NCI-H345 treated with DMSO at 0.1 percent for 48 hours (cell line): ENCODE measurements at regions not wholly inside any gene's neighbourhood (a gene's known extent, or its start where the extent isn't known, plus 50 kb on each side); places are given as distances from the start of the nearest gene placed in this dataset.

Experiments used
- DNase-seq: peaks from one replicate; lab custom pipeline; 2025; ENCODE audit not compliant: unreplicated experiment; lab: John Stamatoyannopoulos, UW

DNA sequence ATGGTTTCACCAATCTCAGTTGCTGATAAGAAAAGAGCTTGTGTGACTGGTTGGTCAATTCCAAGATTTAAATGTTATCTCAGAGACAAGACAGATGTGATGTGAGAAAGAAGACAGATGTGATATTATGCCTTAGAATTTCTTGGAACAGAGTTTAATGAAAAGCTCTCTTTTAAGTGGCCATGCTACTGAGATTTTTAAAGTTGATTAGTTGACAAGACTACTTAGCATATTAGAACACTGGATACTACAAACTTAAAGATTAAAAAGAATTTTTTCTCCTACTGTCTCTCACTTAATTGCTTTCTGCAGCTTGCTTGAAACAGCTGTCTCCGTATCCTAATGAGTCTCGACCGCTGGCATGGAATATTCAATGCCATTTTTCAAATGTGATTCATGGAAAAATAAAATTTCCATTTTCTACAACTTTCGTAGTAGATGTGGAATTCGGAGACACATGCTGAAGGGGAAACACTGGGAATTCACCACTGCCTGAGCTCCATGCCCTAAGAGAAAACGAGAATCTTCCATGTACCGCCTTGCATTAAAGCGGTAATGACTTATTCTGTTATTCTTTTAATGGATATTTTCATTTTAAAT lies 634.2 kb upstream of the SETBP1 start:
- DNase-seq: no peak

DNA sequence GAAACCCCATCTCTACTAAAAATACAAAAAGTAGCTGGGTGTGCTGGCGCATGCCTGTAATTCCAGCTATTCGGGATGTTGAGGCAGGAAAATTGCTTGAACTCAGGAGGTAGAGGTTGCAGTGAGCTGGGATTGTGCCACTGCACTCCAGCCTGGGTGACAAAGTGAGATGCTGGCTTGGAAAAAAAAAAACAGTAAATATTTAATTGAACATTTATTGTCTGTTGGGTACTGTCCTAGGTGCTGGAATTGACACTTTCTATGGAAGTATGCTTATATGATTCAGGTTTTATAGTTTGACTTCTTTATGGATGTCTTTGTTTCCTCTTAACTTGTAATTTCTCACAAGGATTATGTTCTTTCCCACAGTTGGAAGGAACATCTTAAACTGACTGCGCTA lies 633.1 kb upstream of the SETBP1 start:
- DNase-seq: no peak

DNA sequence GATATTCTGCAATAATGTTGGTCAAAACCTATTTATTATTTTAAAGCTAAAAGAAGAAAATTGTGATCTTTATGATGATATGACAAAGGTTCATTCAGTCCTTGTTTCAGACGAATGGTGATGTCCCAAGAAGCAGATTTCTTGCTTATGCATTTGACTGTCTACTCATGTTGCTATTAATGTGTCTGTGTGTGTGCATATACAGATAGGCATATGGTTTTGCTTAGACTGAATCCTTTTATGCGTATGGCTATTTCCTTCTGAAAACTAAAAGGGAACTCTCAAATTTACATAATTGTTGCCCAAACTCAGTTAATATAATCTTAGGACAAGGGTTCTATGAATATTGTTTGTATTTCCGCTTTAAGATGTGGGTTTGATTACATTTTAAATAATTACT lies 632.3 kb upstream of the SETBP1 start:
- no peak for DNase-seq

DNA sequence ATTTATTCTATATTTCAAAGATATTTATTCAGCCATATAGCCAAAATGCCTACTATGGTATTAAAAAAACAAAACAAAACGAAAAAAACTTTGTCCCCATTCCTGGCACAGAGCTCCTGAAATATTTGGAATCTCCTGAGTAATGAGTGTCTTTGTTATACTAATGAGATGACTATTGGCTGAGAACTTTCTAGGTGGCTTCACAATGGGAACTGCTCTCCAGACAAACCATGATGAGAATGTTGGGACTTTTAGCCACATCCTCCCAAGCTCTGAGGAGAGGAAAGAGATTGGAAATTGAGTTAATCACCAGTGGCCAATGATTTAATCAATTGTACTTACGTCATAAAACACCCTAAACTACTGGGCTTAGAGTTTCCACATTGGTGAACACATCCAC lies 631.8 kb upstream of the SETBP1 start:
- no peak for DNase-seq

DNA sequence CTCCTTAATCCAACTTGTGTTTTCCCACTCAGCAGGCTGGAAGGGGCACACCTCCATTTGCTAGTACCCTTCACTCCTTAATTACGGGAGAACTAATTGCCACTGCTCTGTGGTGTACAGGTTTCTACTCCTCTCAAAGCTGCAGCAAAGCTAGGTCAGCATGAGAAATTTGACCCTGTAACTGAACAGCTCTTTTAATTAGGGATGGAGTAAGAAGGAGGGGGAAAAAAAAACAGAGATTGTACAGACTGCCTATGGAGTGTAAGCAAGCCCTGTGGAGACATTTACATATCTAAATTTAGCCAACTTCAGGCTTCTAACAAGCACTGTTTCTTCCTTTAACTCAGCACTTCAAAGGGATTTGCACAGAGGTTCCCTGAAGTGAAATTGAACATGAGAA lies 629.7 kb upstream of the SETBP1 start:
- no peak for DNase-seq

DNA sequence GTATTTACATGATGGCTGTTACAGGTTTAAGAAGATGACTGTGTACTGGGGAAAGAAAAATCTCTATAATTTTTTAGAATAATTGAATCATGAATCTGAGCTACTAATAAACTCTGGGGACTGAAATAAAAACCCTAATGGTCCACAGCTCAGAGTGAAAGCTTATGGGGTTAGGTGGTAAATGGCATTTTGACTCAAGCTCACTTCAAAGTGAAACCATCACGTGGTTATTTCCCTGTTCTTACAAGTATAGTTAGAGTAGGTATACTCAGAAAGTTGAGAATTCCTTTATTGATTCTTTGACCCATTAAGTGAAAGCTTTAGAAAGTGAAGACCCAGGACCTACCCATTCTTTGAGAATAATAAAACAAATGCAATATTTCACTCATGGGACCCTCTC lies 626.2 kb upstream of the SETBP1 start:
- DNase-seq: no peak

DNA sequence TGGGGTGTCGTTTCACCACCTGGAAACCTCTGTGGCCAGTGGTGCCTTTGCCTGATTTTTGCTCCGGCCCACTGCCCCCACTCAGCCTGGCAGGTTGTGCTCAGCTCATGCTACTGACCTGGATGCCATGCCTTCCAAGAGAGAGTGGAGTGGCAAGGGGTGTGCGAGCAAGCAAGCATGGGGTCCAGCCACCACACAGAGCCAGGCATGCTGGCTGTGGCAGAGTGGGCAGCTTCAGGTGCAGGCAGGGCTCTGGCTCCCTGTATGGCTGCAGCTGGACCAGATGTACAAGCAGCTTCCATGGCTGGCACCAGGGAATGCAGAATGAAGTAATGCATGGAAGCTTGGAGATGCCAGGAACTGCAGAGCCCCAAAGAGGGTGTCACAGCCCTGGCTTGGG lies 620.5 kb upstream of the SETBP1 start:
- DNase-seq: no peak

DNA sequence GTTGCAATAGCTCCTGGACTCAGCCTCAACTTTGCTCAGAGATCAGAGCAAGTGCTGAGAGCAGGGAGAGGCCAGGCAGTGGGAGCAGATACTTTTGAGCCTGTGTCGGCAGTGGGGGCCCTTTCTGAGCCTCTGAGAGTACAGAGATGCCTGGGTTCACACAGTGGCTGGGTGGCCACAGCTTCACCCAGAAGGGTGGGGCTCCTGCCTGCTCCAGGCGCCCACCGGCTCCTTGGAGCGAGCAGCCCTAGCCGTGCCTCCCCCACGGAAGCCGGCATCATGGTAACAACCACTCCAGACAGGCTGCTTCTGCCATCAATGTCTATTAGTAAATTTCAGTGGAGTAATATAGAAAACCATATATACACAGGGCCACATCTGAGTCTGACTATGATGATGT lies 619.2 kb upstream of the SETBP1 start:
- no peak for DNase-seq

DNA sequence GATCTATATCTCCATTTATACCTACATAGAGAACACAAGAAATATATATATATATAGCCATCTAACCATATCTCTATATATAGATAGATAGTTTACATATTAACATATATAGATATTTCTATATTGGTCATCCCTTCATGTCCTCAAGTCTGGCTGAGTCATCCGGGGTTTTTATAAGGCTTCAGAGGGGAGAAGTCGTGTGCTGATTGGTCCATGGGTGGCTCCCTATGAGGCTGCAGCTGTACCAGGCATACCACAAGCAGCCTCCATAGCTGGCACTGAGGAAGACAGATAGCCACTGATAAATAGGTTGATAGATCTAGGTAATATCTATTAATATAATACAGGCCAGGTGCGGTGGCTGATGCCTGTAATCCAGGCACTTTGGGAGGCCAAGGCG lies 618.3 kb upstream of the SETBP1 start:
- DNase-seq: no peak

DNA sequence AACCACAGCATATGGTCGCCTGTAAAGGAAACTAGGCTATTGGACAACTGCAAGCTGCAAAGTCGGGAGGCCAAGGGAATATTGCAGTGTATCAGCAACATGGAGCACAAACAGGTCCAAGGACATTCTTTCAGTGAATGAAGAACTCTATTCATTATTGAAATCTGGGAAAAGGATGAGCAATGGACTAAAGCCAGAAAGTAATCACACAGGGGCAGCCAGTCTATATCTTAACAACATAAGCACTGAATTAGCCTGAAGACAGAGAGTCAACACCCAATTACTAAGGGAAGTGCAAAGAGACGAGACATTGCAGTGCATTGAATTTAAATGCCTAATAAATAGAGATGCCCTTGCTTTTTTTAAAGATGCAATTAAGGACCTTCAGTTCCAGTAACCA lies 615.5 kb upstream of the SETBP1 start:
- DNase-seq: no peak

DNA sequence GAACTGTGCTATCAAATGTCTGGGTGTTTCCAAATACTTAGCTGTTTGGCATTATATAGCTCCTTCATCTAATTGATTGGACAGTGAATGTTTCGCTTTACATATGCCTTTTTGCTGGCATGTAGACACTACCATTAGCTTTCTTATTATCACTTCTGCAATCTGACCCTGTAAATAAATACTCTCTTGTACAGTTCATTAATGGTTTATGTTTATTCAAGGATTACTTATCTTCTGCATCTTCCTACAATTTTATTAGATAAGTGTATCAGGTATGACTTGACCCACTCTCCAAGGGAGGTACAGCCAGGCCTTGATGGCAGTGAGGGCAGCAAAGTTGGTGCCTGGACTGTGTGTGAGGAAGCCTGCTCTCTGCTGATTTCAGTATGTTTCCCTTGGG lies 614.1 kb upstream of the SETBP1 start:
- DNase-seq: no peak

DNA sequence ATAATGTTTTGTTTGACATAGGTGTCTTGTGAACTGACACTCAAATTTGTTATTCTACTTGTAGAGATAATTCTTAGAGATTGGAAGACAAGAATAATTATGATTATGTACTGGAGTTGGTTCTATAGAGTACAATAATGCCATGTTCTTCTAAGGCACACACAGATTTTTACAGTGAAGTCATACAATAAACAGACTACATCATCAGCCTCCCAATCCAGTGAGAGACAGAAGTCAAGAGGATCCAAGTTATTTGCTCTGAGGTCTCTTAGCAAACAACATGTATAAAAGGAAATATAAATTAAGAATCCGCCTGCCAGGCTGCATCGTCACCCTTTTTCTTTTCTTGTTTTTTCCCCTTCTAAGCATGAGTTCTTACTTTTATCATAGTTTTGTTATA lies 613.5 kb upstream of the SETBP1 start:
- DNase-seq: no peak

DNA sequence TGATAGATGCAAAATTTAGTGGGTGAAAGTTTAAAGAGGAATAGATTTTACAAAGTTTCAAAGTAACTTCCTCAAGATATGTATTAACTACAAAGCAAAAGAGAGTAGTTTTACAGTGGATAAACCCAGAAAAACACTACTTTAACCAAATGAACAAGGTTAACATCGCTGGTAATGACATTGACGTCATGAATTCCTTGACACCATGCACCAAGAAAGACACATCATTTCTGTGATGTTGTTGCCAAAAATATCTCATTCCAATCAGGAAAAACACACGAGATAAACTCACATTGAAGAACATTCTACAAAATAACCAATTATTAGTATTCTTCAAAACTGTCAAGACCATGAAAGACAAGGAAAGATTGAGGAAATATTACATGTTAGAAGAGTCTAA lies 605.6 kb upstream of the SETBP1 start:
- no peak for DNase-seq

DNA sequence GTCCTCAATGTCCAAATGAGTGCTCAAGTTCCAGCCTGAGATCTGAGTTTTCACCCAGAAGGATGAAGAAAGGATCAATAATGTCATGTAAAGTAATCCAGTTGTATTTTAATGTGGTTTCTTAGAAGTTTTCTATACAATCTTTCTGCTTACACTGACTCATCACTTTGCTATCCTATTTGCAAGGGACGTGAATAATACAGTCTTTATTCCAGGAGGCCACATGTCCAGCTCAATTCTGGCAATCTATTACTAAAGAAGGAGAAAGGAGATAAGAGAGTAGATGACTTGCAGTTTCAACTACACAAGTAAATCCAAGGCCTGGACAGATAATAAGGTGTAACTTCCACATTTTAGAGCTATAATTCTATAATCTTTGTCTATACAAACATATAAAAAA lies 601.1 kb upstream of the SETBP1 start:
- DNase-seq: no peak

DNA sequence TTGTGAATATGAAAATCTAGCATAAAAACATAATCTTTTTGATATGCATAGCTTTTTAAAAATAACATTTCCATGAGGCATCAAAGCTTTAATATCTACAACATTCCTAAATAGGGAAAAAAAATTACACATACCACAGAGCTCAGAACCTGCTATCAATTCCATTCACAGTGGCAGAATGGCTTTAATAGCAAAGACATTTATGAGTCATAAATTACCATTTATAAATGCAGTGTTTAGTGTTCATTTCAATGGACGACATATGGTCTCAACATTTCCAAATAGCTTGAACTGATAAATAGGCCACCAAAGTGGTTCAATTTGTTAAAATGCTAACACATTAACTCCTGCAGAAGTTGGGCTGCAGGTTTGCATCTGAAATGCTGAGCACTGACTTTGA lies 600.6 kb upstream of the SETBP1 start:
- DNase-seq: no peak

DNA sequence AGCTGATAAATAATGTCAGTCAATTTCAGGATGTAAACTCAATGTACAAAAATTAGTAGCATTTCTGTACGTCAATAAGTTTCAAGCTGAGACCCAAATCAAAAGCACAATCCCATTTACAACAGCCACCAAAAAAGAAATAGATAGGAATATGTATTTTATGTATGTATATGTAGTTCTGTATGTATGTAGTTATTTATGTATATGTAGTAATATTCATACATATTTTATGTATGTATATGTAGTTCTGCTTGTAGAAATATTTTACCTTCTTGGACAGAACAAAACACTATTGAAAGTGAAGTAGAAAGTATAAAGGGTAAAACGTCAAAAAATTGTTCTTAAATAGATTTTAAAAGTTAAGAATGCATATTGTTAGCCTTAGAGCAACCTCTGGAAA lies 591.0 kb upstream of the SETBP1 start:
- no peak for DNase-seq

DNA sequence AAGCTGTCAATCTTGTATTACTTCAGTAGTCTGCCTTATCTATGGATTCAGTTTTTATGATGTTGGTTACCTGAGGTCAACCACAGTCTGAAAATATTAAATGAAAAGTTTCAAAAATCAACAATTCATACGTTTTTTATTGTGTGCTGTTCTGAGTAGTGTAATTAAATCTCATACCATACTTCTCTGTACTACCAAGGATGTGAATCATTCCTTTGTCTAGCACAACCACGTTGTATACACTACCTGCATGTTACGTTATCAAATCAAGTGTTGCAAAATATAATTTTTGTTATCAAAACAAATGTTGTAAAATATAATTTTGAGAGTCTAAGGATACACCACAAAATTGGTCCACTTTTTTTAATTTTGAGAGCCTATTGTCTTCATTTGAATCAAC lies 590.2 kb upstream of the SETBP1 start:
- DNase-seq: no peak

DNA sequence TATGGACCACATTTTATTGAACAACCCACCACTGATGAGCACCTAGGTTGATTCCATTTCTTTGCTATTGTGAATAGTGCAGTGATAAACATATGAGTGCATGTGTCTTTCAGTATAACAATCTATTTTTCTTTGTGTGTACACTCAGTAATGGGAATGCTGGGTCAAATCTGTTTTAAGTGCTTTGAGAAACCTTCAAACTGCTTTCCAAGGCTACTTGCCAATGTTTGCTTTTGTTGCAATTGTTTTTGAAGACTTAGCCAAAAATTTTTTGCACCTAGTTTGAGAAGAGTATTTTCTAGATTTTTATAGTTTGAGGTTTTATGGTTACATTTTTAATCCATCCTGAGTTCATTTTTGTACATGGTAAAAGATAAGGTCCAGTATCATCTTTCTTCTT lies 587.4 kb upstream of the SETBP1 start:
- no peak for DNase-seq

DNA sequence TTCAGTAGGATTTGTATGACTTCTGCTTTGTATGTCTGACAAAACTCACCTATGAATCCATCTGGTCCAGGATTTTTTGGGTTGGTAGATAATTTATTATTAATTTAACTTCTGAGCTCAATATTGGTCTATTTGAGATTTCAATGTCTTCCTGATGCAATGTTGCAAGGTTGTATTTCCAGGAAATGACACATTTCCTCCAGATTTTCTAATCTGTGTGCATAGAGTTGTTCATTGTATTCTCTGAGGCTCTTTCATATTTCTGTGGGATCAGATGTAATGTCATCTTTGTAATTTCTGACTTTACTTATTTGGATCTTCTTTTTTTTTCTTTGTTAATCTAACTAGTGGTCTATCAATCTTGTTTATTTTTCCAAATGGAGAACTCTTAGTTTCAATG lies 584.7 kb upstream of the SETBP1 start:
- DNase-seq: no peak

DNA sequence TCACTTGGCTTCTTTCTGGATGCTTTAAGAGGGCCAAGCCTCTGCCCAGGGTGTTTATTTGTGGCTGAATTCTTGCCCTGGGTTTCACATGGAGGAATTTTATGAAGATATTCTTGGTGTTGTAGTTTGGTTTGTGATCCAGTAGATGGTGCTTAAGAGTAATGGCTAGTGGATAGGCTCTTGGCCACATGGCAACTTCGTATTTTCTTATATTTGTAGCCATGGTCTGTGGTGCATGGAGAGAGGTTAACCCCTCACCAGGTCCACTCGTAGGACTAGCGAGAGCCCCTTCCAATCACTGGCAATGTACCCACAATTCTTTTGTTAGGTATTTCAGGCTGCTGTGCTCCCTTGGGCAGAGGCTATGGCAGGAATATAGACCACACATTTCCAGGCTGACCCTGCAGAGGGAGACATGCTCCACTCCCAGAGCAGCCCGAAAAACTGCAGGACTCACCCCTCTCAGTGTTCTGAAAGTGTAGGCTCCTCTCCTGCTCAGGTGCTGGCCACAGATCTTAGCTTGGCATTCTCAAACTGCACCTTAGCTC lies 582.1 kb upstream of the SETBP1 start:
- DNase-seq: no peak

DNA sequence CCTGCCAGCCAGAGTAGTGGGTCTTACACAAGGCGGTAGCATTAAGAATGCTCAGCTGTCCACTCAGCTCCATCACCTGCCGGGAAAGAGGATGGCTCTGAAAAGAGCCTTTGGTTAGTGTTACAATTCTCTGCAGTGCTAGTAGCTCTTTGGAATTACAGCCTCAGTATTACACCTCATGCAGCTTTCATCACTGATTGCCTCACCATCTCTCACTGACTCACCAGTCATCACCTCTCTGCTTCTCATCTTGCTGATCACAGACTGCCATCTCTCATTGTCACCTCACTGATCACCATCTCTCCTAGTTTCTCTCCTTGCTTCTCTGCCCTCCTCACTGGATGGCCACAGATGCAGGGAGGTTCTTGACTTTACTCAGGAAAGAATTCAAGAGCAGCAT lies 573.5 kb upstream of the SETBP1 start:
- no peak for DNase-seq

DNA sequence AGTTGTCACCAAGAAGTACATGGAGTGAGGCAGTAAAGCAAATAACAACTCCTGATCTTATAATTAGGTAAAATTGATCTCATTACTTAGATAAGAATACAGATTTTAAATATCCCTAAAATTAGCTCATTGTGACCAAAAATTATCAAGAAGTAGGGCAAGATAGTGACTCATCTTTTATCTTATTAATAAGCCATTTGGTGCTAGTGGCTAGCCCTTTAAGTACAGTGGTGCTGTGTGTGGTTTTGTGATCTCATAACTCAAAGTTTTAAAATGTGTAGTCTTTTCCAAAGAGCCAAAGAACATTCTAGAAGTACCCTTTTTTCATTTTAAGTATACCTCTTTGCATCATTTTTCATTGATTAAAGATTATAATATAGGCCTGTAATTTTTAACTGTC lies 569.4 kb upstream of the SETBP1 start:
- no peak for DNase-seq

DNA sequence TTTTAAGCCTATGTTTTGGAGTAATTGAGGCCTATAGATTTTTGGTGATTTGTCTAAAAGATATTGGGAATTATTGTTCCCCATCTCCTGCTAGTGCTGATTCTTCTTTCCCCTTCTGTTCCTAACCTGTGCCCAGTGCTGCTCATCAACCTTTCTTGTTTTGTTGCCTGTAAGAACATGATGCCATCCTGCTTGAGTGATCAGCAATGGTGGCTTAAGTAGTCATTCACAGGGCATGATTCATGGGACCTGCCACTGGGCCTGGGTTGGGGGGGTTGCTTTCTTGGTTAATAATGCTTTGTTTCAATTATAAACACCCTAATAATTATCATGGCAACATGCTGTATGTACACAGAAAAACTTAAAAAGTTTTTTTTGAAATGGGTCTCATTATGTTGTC lies 562.9 kb upstream of the SETBP1 start:
- no peak for DNase-seq

DNA sequence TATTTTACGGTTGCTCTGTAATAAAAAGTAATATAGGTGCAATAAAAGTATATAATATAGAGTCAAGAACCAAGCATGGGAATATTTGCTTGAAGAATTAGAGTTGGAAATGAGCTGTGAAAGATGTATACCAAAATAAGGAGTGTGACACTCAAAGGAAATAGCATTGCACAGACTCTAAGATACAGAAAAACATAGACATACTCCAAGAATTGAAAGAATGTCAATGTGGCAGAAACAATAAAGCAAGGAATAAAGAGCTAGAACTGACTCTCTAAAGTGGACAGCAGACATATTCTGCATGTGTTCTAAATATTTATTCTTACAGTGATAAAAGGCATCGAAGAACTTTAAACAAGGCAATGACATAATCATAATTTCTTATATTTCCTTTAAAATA lies 561.1 kb upstream of the SETBP1 start:
- no peak for DNase-seq
